ENCODE measurements at regions not wholly inside any gene's neighbourhood (a gene's known extent, or its start where the extent isn't known, plus 50 kb on each side); places are given as distances from the start of the nearest gene placed in this dataset.

DNA sequence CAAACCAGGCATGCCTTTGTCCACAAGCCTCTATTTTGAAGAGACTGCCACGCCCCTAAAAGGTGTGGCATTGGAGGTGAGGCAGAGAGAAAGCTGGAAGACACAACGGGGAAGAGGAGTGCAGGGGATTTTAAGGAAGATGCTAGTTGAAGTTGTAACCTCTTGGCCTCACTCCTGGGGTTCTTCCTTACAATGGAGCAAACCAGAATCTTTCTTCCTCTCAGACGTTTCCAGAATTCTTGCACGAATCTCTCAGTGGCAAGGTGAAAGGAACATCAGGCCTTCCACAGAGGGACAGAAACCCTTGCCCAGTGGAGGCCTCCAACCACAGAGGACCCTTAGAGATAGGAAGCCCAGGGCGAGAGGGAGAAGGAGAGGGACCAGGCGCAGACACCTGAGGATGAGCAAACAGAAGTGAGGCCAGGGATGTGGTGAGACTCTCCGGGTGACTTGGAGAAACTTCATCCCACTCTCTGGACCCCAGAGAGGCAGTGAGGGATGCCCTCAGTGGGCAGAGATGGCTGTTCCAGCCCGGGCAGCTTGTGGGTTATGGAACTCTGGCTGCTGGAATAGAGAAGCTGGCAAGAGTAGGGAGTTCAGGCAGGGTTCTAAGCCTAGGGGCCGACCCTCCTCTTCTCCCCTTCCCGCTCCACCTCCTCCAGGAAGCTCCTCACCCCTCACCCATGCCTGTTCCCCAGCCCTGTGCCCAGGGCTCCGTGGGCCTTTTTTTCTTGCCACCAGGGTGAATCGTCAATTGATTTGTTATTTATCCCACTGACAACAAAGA is 136.8 kb upstream of the RUNX3 start:
- TF ChIP-seq RFX1 (IDR thresholded peaks at IDR 0.05) (no peak), ZFP36L2 (CRISPR knock-in tag; IDR thresholded peaks at IDR 0.05) (no peak), ZFP36L1 (CRISPR knock-in tag; IDR thresholded peaks at IDR 0.05) (no peak)
- TF ChIP-seq, protein P1, sequence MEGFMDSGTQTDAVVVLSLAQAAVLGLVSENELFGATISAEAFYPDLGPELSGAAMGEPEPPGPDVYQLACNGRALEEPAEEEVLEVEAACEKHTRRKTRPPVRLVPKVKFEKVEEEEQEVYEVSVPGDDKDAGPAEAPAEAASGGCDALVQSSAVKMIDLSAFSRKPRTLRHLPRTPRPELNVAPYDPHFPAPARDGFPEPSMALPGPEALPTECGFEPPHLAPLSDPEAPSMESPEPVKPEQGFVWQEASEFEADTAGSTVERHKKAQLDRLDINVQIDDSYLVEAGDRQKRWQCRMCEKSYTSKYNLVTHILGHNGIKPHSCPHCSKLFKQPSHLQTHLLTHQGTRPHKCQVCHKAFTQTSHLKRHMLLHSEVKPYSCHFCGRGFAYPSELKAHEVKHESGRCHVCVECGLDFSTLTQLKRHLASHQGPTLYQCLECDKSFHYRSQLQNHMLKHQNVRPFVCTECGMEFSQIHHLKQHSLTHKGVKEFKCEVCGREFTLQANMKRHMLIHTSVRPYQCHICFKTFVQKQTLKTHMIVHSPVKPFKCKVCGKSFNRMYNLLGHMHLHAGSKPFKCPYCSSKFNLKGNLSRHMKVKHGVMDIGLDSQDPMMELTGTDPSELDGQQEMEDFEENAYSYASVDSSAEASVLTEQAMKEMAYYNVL (CRISPR knock-in tag; IDR thresholded peaks at IDR 0.05; ENCODE audit: borderline replicate concordance) = no peak
- TF ChIP-seq, protein P2, sequence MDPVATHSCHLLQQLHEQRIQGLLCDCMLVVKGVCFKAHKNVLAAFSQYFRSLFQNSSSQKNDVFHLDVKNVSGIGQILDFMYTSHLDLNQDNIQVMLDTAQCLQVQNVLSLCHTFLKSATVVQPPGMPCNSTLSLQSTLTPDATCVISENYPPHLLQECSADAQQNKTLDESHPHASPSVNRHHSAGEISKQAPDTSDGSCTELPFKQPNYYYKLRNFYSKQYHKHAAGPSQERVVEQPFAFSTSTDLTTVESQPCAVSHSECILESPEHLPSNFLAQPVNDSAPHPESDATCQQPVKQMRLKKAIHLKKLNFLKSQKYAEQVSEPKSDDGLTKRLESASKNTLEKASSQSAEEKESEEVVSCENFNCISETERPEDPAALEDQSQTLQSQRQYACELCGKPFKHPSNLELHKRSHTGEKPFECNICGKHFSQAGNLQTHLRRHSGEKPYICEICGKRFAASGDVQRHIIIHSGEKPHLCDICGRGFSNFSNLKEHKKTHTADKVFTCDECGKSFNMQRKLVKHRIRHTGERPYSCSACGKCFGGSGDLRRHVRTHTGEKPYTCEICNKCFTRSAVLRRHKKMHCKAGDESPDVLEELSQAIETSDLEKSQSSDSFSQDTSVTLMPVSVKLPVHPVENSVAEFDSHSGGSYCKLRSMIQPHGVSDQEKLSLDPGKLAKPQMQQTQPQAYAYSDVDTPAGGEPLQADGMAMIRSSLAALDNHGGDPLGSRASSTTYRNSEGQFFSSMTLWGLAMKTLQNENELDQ (CRISPR knock-in tag; IDR thresholded peaks at IDR 0.05; ENCODE audit: borderline replicate concordance) = no peak
- H3K4me1 ChIP-seq (ENCODE audit: insufficient read depth, low read length) = no peaks in the 10 kb centered on the region
- H3K9ac ChIP-seq (ENCODE audit: insufficient read depth, low read depth, low read length) = no peak overlapping the region
- H3K27ac ChIP-seq (ENCODE audit: extremely low read length, insufficient read depth, low read length) = no peak overlapping the region
- H2AFZ ChIP-seq (ENCODE audit: low read length) = no peak overlapping the region
- no peaks in the 10 kb centered on the region for H4K20me1 ChIP-seq (ENCODE audit: insufficient read depth, low read length)
- intact Hi-C loops (cut with micrococcal nuclease; ENCODE audit: unreplicated experiment) (no loop called here), in situ Hi-C loops (cut with HindIII; ENCODE audit: extremely low pct_ligation_motif_present, low pct_unique_long_range_greater_than_20kb) (no loop called here)
- H3K79me2 ChIP-seq (ENCODE audit: insufficient read depth, low read length) = no peaks in the 10 kb centered on the region
- ChIA-PET POLR2A (no interaction called here), CTCF (ENCODE audit: low intra/inter-chr PET ratio, low total read pairs) (no interaction called here)
- no peak overlapping the region for H3K4me3 ChIP-seq (replicated peaks in 1 of 3; ENCODE audit: insufficient read depth in 1 of 3, low read depth in 2 of 3, low read length in 3 of 3)
- no TSS peak for BruUV-seq (replicated peaks)
- no peak for FAIRE-seq
- no peak for ATAC-seq
- H3K9me3 ChIP-seq (ENCODE audit: low read length) = no peaks in the 10 kb centered on the region
- H3K36me3 ChIP-seq (replicated peaks in 1 of 2; ENCODE audit: control insufficient read depth in 1 of 2, insufficient read depth in 2 of 2, low read length in 2 of 2) = no peaks in the 10 kb centered on the region
- WGBS (ENCODE audit: low lambda C conversion rate) = 17% methylated on average over 9 of the region's 12 CpGs
- peaks cover 3 to 43% of the 10 kb centered on the region in 2 experiments; a peak in 3 of 5 replicates for H3K27me3 ChIP-seq (ENCODE audit: control insufficient read depth in 1 of 2, insufficient read depth in 2 of 2, low read length in 2 of 2)
- H3K4me2 ChIP-seq (ENCODE audit: low read depth, low read length) = no peak overlapping the region
- no peak for DNase-seq (ENCODE audit: low spot score)

All from HepG2 (cell line).